Endometrium (tissue), 2 donors: ENCODE measurements at regions not wholly inside any gene's neighbourhood (a gene's known extent, or its start where the extent isn't known, plus 50 kb on each side); places are given as distances from the start of the nearest gene placed in this dataset.
"Not testable (repeated sequence)": the region's sequence is repeated elsewhere in the genome, so short reads cannot be mapped to it uniquely, and the experiment has no call there.

Source experiments
- FAIRE-seq: peaks from 2 replicates; lab custom pipeline; 2012; peaks lifted over from hg19 to GRCh38; lab: Jason Lieb, UNC
- donor health status: control.
- donor health status: control.

- no peak for FAIRE-seq
Observed at GRCh38 chr12:59517522-59517921, 78.3 kb upstream of the SLC16A7 start.

GRCh38 chr12:59500915-59501314 is 94.9 kb upstream of the SLC16A7 start:
- FAIRE-seq, result no peak

- no peak for FAIRE-seq
Observed at GRCh38 chr12:59500335-59500734, 95.5 kb upstream of the SLC16A7 start.

- FAIRE-seq, result no peak
Observed at GRCh38 chr12:59499774-59500173, 96.1 kb upstream of the SLC16A7 start.

- no peak for FAIRE-seq
Observed at GRCh38 chr12:59494617-59495016, 101.2 kb upstream of the SLC16A7 start.

GRCh38 chr12:59491877-59492276 is 104.0 kb upstream of the SLC16A7 start:
- FAIRE-seq, result no peak

- FAIRE-seq, result no peak
Observed at GRCh38 chr12:59486827-59487226, 109.0 kb upstream of the SLC16A7 start.

- FAIRE-seq, result peak; percentile 39
Observed at GRCh38 chr12:59484575-59484974, 111.3 kb upstream of the SLC16A7 start.

- FAIRE-seq, result not testable (repeated sequence)
Observed at GRCh38 chr12:59474236-59474635, 121.6 kb upstream of the SLC16A7 start.

GRCh38 chr12:59472273-59472672 is 123.6 kb upstream of the SLC16A7 start:
- FAIRE-seq, result no peak

- FAIRE-seq, result no peak
Observed at GRCh38 chr12:59459966-59460660, 135.7 kb upstream of the SLC16A7 start.

GRCh38 chr12:59453475-59453874 is 142.4 kb upstream of the SLC16A7 start:
- FAIRE-seq, result no peak

- no peak for FAIRE-seq
Observed at GRCh38 chr12:59452746-59453145, 143.1 kb upstream of the SLC16A7 start.

GRCh38 chr12:59452259-59452658 is 143.6 kb upstream of the SLC16A7 start:
- FAIRE-seq, result no peak

- FAIRE-seq, result no peak
Observed at GRCh38 chr12:59446116-59446515, 149.7 kb upstream of the SLC16A7 start.

GRCh38 chr12:59444932-59445331 is 150.9 kb upstream of the SLC16A7 start:
- FAIRE-seq, result no peak

- no peak for FAIRE-seq
Observed at GRCh38 chr12:59432057-59432456, 163.8 kb upstream of the SLC16A7 start.

GRCh38 chr12:59431266-59431665 is 164.6 kb upstream of the SLC16A7 start:
- no peak for FAIRE-seq

GRCh38 chr12:59429766-59430165 is 166.1 kb upstream of the SLC16A7 start:
- no peak for FAIRE-seq

- no peak for FAIRE-seq
Observed at GRCh38 chr12:59425798-59426197, 170.0 kb upstream of the SLC16A7 start.

- FAIRE-seq, result not testable (repeated sequence)
Observed at GRCh38 chr12:59424666-59425065, 171.2 kb upstream of the SLC16A7 start.

GRCh38 chr12:59414051-59414450 is 181.8 kb upstream of the SLC16A7 start:
- FAIRE-seq, result peak; percentile 92

- FAIRE-seq, result no peak
Observed at GRCh38 chr12:59408431-59408830, 187.4 kb upstream of the SLC16A7 start.

GRCh38 chr12:59407799-59408198 is 188.0 kb upstream of the SLC16A7 start:
- FAIRE-seq, result no peak

GRCh38 chr12:59405992-59406391 is 189.8 kb upstream of the SLC16A7 start:
- no peak for FAIRE-seq
